Cerebellar cortex (tissue), 1 donor: ENCODE measurements at regions not wholly inside any gene's neighbourhood (a gene's known extent, or its start where the extent isn't known, plus 50 kb on each side); places are given as distances from the start of the nearest gene placed in this dataset.

ENCODE experiments used
- DNase-seq: peaks from one replicate; pipeline ENCODE4 v3.0.0-alpha.2; 2015; ENCODE audit warnings: low spot score

- no peak for DNase-seq
Observed at GRCh38 chr3:135473449-135473848, 492.1 kb upstream of the PPP2R3A start.

DNA sequence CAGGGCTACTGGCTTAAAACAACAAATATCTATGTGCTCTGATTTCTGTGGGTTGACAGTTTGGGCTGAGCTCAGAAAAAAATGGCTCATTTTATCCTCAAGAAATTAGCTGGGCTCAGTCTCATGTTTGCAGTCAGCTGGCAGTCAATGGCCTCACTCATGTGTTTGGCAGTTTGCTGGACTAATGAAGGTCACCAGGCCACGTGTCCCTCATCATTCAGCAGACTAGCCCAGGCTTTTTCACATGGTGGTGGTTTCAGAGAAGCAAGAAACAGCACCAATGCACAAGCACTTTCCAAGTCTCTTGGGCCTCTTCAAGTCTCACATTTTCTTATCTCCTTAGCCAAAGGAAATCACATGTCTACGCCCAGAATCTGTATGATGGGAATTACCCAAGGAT is 478.3 kb upstream of the PPP2R3A start:
- DNase-seq: no peak

GRCh38 chr3:135490219-135490915 is 475.2 kb upstream of the PPP2R3A start:
- DNase-seq: peak; percentile 35

DNA sequence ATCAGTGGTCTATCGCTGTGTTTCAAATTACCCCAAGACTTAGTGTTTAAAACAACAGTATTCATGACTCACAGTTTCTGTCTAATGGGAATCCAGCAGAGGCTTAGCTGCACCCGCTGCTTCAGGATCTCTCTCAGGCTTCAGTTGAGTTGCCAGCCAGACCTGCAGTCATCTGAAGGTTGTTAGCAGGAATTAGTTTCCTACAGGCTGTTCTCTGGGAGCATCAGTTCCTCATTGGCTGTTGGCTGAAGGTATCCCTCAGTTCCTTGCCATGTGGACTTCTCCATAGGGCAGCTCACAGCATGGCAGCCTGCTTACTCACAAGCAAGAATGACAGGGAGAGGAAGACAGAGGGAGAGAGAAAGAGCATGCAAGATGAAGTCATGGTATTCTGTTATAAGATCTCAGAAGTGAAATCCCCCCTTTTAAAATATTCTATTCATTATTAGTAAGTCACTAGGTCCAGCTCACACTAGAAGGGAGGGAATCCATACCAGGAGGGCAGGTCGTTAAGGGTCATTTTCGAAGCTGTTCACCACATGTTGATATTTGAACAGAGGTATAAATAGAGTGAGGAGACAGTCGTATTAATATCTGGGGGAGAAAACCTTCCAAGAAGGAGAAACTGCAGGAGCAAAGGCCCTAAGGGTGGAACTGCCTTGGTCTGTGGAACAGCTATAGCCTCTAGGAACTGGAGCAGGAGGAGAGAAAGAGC is 473.9 kb upstream of the PPP2R3A start:
- peak; percentile 30 for DNase-seq

DNA sequence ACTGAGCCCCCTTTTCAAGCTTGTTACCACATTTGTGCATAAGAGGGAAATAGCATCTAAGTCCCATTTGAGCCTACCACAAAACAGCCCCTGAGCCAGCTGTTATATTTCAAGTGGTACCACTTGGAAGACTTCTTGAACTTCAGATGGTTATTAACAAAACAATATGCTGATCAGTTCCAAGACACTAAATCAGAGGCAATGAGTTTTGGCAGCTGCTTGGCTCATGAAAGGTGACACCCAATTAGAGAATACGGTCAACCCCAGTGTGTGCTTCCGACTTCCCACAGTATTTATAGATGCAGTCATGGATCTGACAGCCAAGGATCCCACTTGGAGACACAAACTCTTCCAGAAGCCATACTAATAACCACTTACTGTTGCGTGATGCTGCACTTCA is 469.6 kb upstream of the PPP2R3A start:
- DNase-seq: no peak

GRCh38 chr3:135497979-135498378 is 467.5 kb upstream of the PPP2R3A start:
- no peak for DNase-seq

- DNase-seq: no peak
Observed at GRCh38 chr3:135499426-135499825, 466.1 kb upstream of the PPP2R3A start.

DNA sequence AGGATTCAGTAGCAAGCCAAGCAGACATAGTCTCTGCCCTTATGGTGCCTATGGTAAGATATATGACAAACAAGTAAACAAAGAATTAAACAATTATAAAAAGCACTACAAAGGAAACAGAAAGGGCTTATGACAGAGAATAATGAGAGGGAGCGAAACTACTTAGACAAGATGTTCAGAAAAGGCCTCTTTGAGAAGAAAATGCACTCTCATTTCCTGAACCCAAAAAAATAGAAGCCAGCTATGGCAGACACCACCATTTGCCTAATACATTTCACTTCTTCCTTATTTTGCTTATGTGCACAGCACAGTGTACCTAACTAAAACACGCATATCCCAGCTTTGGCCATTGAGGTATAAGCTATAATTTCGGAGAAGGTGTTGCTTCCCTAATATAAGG is 465.5 kb upstream of the PPP2R3A start:
- DNase-seq: no peak

GRCh38 chr3:135503065-135503759 is 462.3 kb upstream of the PPP2R3A start:
- no peak for DNase-seq

GRCh38 chr3:135503760-135504686 is 461.5 kb upstream of the PPP2R3A start:
- DNase-seq: peak; percentile 88

DNA sequence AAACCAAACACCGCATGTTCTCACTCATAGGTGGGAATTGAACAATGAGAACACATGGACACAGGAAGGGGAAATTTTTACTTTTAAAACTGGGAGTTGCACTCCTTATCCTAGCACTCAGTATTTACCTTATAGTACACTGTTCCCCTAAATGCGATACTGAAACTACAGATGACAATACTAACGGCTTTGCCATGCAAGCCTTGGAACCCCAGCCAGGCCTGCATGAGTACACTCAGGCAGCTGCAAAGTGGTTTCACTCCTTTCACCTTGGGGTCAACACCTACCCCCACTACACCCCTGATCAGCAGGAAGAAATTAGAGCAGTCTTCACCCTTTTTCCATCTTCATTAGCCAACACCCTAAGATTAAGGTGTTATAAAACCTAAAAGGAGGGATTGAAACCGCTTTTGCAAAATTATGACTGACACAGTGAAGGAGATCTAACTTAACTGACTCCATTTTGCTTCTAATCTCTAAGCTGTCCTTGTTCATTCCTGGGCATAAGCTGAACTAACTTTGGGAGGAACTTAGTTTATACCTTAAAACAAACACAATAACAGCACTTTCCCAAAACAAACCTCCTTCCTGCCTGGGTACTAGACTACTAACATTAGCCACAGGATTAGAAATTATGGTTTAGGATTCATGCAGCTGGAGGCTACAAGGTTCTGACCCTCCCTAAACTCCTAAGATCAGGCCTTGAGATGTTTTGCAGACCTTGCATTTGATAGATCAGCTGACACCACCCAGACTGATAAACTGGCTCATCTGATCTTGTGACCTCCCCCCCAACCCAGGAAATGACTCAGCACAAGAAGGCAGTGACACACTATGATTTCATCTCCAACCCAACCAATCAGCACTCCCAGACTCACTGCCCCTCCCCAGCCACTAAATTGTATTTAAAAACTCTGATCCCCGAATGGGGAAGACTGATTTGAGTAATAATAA is 452.1 kb upstream of the PPP2R3A start:
- DNase-seq: no peak

DNA sequence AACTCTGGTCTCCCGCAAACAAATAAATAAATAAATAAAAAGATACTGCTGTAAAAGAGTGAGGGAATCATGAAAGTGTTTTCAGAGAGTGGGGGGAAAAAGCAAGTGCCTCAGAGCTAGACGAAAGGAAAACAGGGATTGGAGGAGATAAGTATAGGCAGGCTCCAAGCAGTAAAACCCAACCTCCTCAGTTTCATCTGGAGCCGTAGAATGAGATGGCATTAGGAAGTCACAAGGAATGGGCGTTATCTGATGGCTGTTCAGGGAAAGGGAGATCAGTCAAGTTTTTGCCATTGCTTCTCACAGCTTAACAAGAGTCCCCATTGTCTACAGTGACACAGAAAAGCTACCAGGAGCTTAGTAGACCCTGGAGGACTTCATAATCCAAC is 451.5 kb upstream of the PPP2R3A start:
- no peak for DNase-seq

- DNase-seq: peak; percentile 0
Observed at GRCh38 chr3:135516143-135516542, 449.4 kb upstream of the PPP2R3A start.

- no peak for DNase-seq
Observed at GRCh38 chr3:135528413-135529015, 437.0 kb upstream of the PPP2R3A start.

DNA sequence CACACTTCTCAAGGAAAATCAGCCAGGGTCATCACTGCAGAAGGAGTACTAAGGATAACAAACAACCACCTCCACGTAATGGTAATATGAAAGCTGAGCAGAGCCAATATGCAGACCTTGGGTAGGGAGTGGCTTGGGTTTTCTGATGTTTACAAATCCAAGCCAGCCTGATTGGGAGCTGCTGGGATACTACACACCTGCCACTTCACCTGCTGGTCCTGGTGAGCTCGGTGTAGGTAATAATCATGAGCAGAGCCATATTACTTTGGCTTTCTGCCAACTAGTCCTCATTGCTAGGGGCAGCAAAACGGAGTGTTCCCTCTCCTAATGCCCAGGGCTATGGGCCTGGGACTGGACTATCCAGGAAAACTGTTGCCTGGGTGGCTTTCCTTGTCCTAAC is 433.5 kb upstream of the PPP2R3A start:
- DNase-seq: no peak

GRCh38 chr3:135538123-135538522 is 427.4 kb upstream of the PPP2R3A start:
- no peak for DNase-seq

- DNase-seq: no peak
Observed at GRCh38 chr3:135539351-135539750, 426.2 kb upstream of the PPP2R3A start.

GRCh38 chr3:135539854-135540253 is 425.7 kb upstream of the PPP2R3A start:
- no peak for DNase-seq

DNA sequence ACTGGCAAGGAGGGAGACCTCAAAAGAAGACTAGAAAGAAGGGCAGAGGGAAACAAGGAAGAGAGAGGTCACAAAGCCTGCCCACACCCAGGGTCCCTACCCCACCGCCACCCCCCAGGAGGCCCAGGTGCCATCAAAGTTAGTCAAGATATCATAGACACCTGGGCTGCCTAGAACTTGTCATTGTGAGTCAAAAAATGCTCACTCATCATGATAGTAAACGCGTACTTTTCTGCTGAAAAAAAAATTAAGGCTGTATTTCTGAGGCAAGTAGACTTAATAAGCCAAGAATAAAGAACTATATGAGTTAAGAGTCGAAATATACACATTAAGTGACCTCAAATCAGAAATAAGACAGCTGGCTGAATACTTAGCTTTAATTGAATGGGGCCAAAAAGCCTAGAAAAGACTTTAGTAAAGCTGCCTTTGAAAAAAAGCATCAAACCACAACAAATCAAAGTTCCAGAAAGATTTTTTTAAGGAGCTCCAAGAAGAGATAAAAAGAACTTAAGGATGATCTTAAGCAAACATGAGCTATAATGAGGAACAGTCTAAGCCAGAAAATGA is 415.5 kb upstream of the PPP2R3A start:
- DNase-seq: no peak

DNA sequence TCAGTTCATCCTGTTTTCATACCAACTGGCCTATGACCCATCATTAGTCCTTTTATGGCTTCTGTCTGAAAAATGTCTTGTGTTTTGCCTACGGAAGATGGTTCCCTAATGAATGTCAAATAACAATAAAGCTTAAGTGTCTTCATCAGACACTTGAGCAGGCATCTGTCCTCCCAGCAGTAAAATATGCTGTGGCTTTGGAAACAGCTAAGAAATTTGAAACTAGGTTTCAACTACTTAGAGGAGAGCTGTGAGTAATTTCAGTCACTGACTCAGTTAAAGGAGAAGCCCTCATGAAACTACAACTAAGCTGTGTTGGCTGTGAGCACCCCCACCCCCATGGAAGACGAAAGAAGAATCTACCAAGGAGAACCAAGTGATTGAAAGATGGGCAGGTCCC is 409.4 kb upstream of the PPP2R3A start:
- DNase-seq: no peak
